SK-N-SH treated with all-trans-retinoic acid at 6 μM for 48 hours (cell line): ENCODE measurements at regions not wholly inside any gene's neighbourhood (a gene's known extent, or its start where the extent isn't known, plus 50 kb on each side); places are given as distances from the start of the nearest gene placed in this dataset.

Experiments
- ATAC-seq: fragments of 200-7000 bp; cut with Tn5 transposase; 3 replicates; pipeline ENCODE4 v1.9.1; 2020; ENCODE audit warnings: mild to moderate bottlenecking, moderate library complexity
- ARNTL ChIP-seq: fragments of 450-650 bp; formaldehyde crosslinking; IDR thresholded peaks from 2 replicates; pipeline ENCODE4 v1.5.0; 2020; ENCODE audit warnings: low read depth, mild to moderate bottlenecking, moderate library complexity, borderline replicate concordance
- BACH2 ChIP-seq: fragments of 250-450 bp; sonication (Bioruptor Pico); IDR thresholded peaks from 2 replicates; pipeline ENCODE4 v1.9.0; 2021; ENCODE audit warnings: mild to moderate bottlenecking, borderline replicate concordance
- CREB5 ChIP-seq: fragments of 250-450 bp; sonication (Bioruptor Pico); IDR thresholded peaks from 2 replicates; pipeline ENCODE4 v1.5.1; 2020; ENCODE audit warnings: low read depth, mild to moderate bottlenecking, moderate library complexity
- CSDC2 ChIP-seq: fragments of 250-450 bp; sonication (Bioruptor Pico); IDR thresholded peaks from 2 replicates; pipeline ENCODE4 v1.5.0; 2020; ENCODE audit warnings: mild to moderate bottlenecking, moderate library complexity
- CSRNP3 ChIP-seq: fragments of 250-450 bp; sonication (Bioruptor Pico); IDR thresholded peaks from 2 replicates; pipeline ENCODE4 v1.5.1; 2021; ENCODE audit warnings: mild to moderate bottlenecking, moderate library complexity
- ESRRG ChIP-seq: fragments of 250-450 bp; sonication (Bioruptor Pico); IDR thresholded peaks from 2 replicates; pipeline ENCODE4 v1.6.1; 2021; ENCODE audit warnings: mild to moderate bottlenecking
- GLIS3 ChIP-seq: fragments of 250-450 bp; sonication (Bioruptor Pico); IDR thresholded peaks from 2 replicates; pipeline ENCODE4 v1.5.0; 2020; ENCODE audit warnings: mild to moderate bottlenecking, moderate library complexity
- OSR1 ChIP-seq: fragments of 250-450 bp; sonication (Bioruptor Pico); IDR thresholded peaks from 2 replicates; pipeline ENCODE4 v1.8.0; 2022; ENCODE audit warnings: moderate library complexity, mild to moderate bottlenecking, inconsistent platforms
- RARB ChIP-seq: fragments of 250-450 bp; sonication (Bioruptor Pico); IDR thresholded peaks from 2 replicates; pipeline ENCODE4 v1.8.0; 2021; ENCODE audit warnings: mild to moderate bottlenecking, moderate library complexity
- SNAI2 ChIP-seq: fragments of 250-450 bp; sonication (Bioruptor Pico); IDR thresholded peaks from 2 replicates; pipeline ENCODE4 v1.5.0; 2020; ENCODE audit warnings: mild to moderate bottlenecking, moderate library complexity
- TCF4 ChIP-seq: fragments of 250-450 bp; sonication (Bioruptor Pico); IDR thresholded peaks from 2 replicates; pipeline ENCODE4 v1.8.0; 2021; ENCODE audit warnings: mild to moderate bottlenecking, moderate library complexity, borderline replicate concordance
- TOX ChIP-seq: fragments of 250-450 bp; sonication (Bioruptor Pico); IDR thresholded peaks from 2 replicates; pipeline ENCODE4 v1.8.0; 2021; ENCODE audit warnings: mild to moderate bottlenecking, moderate library complexity, borderline replicate concordance
- TSHZ2 ChIP-seq: fragments of 250-450 bp; sonication (Bioruptor Pico); IDR thresholded peaks from 2 replicates; pipeline ENCODE4 v1.5.0; 2020; ENCODE audit warnings: mild to moderate bottlenecking, moderate library complexity
- ZFP3 ChIP-seq: fragments of 250-450 bp; sonication (Bioruptor Pico); IDR thresholded peaks from 2 replicates; pipeline ENCODE4 v1.5.0; 2020; ENCODE audit warnings: mild to moderate bottlenecking, moderate library complexity
- ZFP30 ChIP-seq: fragments of 450-650 bp; formaldehyde crosslinking; IDR thresholded peaks from 2 replicates; pipeline ENCODE4 v1.5.0; 2022; ENCODE audit warnings: mild to moderate bottlenecking, moderate library complexity
- ZNF565 ChIP-seq: fragments of 450-650 bp; formaldehyde crosslinking; conservative IDR thresholded peaks from 2 replicates; pipeline ENCODE4 v1.5.0; 2020; ENCODE audit warnings: low read depth, mild to moderate bottlenecking, moderate library complexity
- ZNF8 ChIP-seq: fragments of 450-650 bp; formaldehyde crosslinking; IDR thresholded peaks from 2 replicates; pipeline ENCODE4 v1.5.0; 2020; ENCODE audit warnings: mild to moderate bottlenecking, moderate library complexity
- TF ChIP-seq, protein P1 (sequence below): fragments of 250-450 bp; sonication (Bioruptor Pico); IDR thresholded peaks from 2 replicates; pipeline ENCODE4 v1.8.0; 2020; ENCODE audit warnings: mild to moderate bottlenecking, moderate library complexity, borderline replicate concordance
- TF ChIP-seq, protein P2 (sequence below): fragments of 250-450 bp; sonication (Bioruptor Pico); IDR thresholded peaks from 2 replicates; pipeline ENCODE4 v1.8.0; 2021; ENCODE audit warnings: low read depth, mild to moderate bottlenecking, moderate library complexity, borderline replicate concordance

DNA sequence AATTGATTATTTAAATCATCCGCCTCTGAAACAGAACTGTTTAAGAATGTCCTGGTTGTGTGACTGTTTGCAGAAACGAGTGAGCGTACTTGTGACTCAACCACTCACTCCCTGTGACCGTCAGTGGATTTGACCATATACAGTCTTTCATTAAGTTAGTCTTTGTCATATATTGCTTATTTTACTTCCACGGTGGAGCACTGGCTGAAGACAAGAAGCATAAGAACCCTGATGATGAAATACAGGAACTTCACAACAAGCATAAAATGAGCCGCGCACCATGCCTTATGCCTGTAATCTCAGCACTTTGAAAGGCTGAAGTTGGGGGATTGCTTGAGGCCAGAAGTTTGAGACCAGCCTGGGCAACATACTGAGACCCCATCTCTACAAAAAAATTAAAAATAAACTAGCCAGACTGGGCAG is 194.0 kb downstream of the TOMM20 start (continued):
- TF ChIP-seq TSHZ2 (CRISPR knock-in tag): no peak

DNA sequence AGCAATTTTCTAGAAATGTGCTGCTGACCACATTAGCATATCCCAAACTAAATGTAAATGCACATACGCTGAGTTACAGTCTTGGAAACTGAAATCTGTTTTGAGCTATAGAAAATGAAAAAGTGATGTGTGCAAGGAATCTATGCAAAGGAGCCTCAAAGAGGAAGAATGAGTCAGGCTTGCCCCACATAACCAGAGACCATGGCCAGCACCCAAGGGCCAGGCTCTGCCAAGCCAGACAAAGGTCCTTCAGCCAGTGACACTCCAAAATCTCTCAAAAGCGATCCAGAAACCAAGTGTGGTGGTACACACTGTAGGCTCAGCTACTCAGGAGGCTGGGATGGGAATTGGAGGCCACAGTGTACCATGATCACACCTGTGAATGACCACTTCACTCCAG is 195.2 kb downstream of the TOMM20 start:
- no peak for TF ChIP-seq ZFP30 (CRISPR knock-in tag)
- no peak for TF ChIP-seq TOX
- no peak for TF ChIP-seq ZNF565 (CRISPR knock-in tag)
- TF ChIP-seq SNAI2: no peak
- TF ChIP-seq ZFP3 (CRISPR knock-in tag): no peak
- TF ChIP-seq, protein P1, sequence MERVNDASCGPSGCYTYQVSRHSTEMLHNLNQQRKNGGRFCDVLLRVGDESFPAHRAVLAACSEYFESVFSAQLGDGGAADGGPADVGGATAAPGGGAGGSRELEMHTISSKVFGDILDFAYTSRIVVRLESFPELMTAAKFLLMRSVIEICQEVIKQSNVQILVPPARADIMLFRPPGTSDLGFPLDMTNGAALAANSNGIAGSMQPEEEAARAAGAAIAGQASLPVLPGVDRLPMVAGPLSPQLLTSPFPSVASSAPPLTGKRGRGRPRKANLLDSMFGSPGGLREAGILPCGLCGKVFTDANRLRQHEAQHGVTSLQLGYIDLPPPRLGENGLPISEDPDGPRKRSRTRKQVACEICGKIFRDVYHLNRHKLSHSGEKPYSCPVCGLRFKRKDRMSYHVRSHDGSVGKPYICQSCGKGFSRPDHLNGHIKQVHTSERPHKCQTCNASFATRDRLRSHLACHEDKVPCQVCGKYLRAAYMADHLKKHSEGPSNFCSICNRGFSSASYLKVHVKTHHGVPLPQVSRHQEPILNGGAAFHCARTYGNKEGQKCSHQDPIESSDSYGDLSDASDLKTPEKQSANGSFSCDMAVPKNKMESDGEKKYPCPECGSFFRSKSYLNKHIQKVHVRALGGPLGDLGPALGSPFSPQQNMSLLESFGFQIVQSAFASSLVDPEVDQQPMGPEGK (CRISPR knock-in tag): no peak
- TF ChIP-seq CSDC2 (CRISPR knock-in tag): no peak
- TF ChIP-seq, protein P2, sequence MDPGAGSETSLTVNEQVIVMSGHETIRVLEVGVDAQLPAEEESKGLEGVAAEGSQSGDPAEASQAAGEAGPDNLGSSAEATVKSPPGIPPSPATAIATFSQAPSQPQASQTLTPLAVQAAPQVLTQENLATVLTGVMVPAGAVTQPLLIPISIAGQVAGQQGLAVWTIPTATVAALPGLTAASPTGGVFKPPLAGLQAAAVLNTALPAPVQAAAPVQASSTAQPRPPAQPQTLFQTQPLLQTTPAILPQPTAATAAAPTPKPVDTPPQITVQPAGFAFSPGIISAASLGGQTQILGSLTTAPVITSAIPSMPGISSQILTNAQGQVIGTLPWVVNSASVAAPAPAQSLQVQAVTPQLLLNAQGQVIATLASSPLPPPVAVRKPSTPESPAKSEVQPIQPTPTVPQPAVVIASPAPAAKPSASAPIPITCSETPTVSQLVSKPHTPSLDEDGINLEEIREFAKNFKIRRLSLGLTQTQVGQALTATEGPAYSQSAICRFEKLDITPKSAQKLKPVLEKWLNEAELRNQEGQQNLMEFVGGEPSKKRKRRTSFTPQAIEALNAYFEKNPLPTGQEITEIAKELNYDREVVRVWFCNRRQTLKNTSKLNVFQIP: no peak
- TF ChIP-seq ESRRG (CRISPR knock-in tag): no peak
- no peak for TF ChIP-seq OSR1 (CRISPR knock-in tag)
- no peak for TF ChIP-seq TCF4 (CRISPR knock-in tag)
- TF ChIP-seq ARNTL (CRISPR knock-in tag): no peak
- TF ChIP-seq CREB5 (CRISPR knock-in tag): no peak
- TF ChIP-seq, all 23 proteins: peak for 0
- ATAC-seq: peak; percentile 85

DNA sequence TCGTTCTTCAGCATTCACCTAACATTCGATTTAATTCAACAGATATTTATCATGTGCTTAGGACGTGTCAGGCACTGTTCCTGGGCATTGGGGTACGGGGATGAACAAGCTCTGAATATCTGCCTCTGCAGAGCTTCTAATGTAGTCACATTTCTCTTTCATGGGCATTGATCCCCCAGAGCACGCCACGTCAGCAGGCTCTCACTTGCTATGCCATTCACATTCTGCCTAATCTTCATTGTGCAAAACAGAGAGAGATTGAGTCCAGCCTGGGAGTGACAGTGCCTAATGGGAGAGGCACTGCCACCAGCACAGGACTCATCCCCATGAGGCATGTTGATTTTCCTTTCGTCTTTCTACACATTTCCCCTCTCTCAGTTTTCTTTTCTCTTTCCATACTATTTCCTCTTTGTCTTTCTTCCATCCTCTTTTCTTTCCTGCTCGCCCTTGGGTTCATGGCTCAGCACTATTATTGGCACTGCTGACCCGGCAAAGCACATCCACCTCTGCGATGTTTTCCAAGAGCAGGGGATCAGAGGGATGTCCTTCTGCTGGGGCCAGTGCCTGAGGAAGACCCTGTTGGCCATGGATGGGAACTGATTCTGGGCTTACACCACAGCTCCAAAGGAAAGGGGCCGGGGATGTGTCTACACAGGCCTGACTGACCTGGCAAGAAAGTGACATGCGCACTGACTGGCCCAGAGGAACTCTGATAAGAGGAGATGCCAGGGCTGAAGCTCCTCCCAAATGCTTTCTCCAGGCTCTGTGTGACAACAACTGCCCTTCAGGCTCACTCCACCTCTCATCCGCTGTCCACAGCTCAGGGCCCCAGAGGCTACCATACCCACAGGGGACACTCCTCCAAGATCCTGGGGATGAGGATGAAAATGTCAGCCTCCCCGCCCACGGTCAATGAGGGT is 195.9 kb downstream of the TOMM20 start:
- TF ChIP-seq ARNTL (CRISPR knock-in tag): no peak
- no peak for TF ChIP-seq TCF4 (CRISPR knock-in tag)
- TF ChIP-seq, protein P2: no peak
- no peak for TF ChIP-seq TOX

GRCh38 chr1:234932106-234932505 is 196.5 kb downstream of the TOMM20 start:
- ATAC-seq: no peak
- no peak for TF ChIP-seq BACH2 (CRISPR knock-in tag)
- no peak for TF ChIP-seq TOX
- TF ChIP-seq, protein P1 (CRISPR knock-in tag): no peak
- TF ChIP-seq ESRRG (CRISPR knock-in tag): no peak
- no peak for TF ChIP-seq GLIS3 (CRISPR knock-in tag)
- no peak for TF ChIP-seq CSRNP3 (CRISPR knock-in tag)
- no peak for TF ChIP-seq ZNF8 (CRISPR knock-in tag)
- no peak for TF ChIP-seq ZFP3 (CRISPR knock-in tag)
- TF ChIP-seq SNAI2: no peak
- no peak for TF ChIP-seq RARB (CRISPR knock-in tag)
- no peak for TF ChIP-seq ZNF565 (CRISPR knock-in tag)
- TF ChIP-seq, protein P2: no peak

More for the DNA sequence above, 195.9 kb downstream of the TOMM20 start:
- peak; percentile 59 for ATAC-seq
